Suprapubic skin (tissue), 3 donors: ENCODE measurements at regions not wholly inside any gene's neighbourhood (a gene's known extent, or its start where the extent isn't known, plus 50 kb on each side); places are given as distances from the start of the nearest gene placed in this dataset.

ENCODE experiments used
- POLR2A ChIP-seq, 2 donors: fragments of 450-650 bp; IDR thresholded peaks; one replicate each; pipeline ENCODE4 v1.6.1; 2017; ENCODE audit warnings: antibody characterized with exemption in 2 of 2, mild to moderate bottlenecking in 2 of 2, moderate library complexity in 2 of 2
- TF ChIP-seq, protein P1 (sequence below), 2 donors: fragments of 200-600 bp in 1 of 2; fragments of 450-650 bp in 1 of 2; sonication (generic) in 1 of 2; IDR thresholded peaks; one replicate each; pipeline ENCODE4 v1.5.1; 2016 to 2019; ENCODE audit warnings: antibody characterized with exemption in 2 of 2, mild to moderate bottlenecking in 1 of 2, moderate library complexity in 1 of 2

DNA sequence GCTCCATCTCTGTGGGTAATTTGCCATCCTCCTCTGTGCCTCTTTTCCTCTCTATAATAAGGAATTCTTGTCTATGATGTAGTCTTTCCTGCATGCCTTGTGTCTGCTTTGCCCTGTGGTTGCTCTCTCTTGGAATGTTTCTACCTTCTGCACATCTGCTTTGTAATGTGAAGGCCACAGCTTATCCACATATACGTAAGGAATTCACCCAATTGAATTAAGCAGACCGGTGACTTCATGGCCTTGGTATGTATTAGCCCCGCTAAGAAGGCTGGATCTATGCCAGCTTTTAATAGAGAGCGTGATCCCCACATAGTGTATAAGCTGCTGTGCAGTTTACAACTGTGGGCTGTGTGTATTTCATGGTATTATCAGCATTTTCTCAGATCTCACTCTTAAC is 274.7 kb downstream of the RNF144A start:
- TF ChIP-seq, protein P1, sequence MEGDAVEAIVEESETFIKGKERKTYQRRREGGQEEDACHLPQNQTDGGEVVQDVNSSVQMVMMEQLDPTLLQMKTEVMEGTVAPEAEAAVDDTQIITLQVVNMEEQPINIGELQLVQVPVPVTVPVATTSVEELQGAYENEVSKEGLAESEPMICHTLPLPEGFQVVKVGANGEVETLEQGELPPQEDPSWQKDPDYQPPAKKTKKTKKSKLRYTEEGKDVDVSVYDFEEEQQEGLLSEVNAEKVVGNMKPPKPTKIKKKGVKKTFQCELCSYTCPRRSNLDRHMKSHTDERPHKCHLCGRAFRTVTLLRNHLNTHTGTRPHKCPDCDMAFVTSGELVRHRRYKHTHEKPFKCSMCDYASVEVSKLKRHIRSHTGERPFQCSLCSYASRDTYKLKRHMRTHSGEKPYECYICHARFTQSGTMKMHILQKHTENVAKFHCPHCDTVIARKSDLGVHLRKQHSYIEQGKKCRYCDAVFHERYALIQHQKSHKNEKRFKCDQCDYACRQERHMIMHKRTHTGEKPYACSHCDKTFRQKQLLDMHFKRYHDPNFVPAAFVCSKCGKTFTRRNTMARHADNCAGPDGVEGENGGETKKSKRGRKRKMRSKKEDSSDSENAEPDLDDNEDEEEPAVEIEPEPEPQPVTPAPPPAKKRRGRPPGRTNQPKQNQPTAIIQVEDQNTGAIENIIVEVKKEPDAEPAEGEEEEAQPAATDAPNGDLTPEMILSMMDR (IDR thresholded peaks at IDR 0.05) = no peak
- no peak for TF ChIP-seq POLR2A (IDR thresholded peaks at IDR 0.05)
